HUDEP-2 (cell line): ENCODE measurements at regions not wholly inside any gene's neighbourhood (a gene's known extent, or its start where the extent isn't known, plus 50 kb on each side); places are given as distances from the start of the nearest gene placed in this dataset.

ENCODE experiments used
- DNase-seq, 76 experiments: peaks; one replicate each; lab custom pipeline; 2025; ENCODE audit not compliant: unreplicated experiment in 76 of 76; lab: John Stamatoyannopoulos, UW

GRCh38 chr1:194517567-194517966 lies 1331.2 kb upstream of the B3GALT2 start:
- peak in 41 of 76 experiments; percentile 2 to 85 (median 38) for DNase-seq

GRCh38 chr1:194515916-194516315 lies 1329.5 kb upstream of the B3GALT2 start:
- no peak for DNase-seq

GRCh38 chr1:194512957-194513356 lies 1326.5 kb upstream of the B3GALT2 start:
- DNase-seq, result no peak

- no peak for DNase-seq
These were observed 1325.9 kb upstream of the B3GALT2 start for GRCh38 chr1:194512345-194512744.

GRCh38 chr1:194503209-194503608 lies 1316.8 kb upstream of the B3GALT2 start:
- no peak for DNase-seq

- no peak for DNase-seq
These were observed 1309.0 kb upstream of the B3GALT2 start for GRCh38 chr1:194495434-194495833.

GRCh38 chr1:194487172-194487571 lies 1300.8 kb upstream of the B3GALT2 start:
- no peak for DNase-seq

GRCh38 chr1:194485432-194485831 lies 1299.0 kb upstream of the B3GALT2 start:
- DNase-seq, result no peak

GRCh38 chr1:194478731-194479130 lies 1292.3 kb upstream of the B3GALT2 start:
- no peak for DNase-seq

GRCh38 chr1:194477908-194478307 lies 1291.5 kb upstream of the B3GALT2 start:
- DNase-seq, result no peak

- DNase-seq, result no peak
These were observed 1290.5 kb upstream of the B3GALT2 start for GRCh38 chr1:194476872-194477271.

GRCh38 chr1:194476351-194476750 lies 1289.9 kb upstream of the B3GALT2 start:
- DNase-seq, result no peak

- DNase-seq, result no peak
These were observed 1288.3 kb upstream of the B3GALT2 start for GRCh38 chr1:194474701-194475100.

GRCh38 chr1:194473766-194474165 lies 1287.4 kb upstream of the B3GALT2 start:
- DNase-seq, result no peak

GRCh38 chr1:194469282-194469681 lies 1282.9 kb upstream of the B3GALT2 start:
- no peak for DNase-seq

- DNase-seq, result no peak
These were observed 1280.3 kb upstream of the B3GALT2 start for GRCh38 chr1:194466706-194467105.

- DNase-seq, result no peak
These were observed 1261.2 kb upstream of the B3GALT2 start for GRCh38 chr1:194447636-194448035.

GRCh38 chr1:194445244-194445643 lies 1258.8 kb upstream of the B3GALT2 start:
- no peak for DNase-seq

- no peak for DNase-seq
These were observed 1256.6 kb upstream of the B3GALT2 start for GRCh38 chr1:194442901-194443575.

- DNase-seq, result no peak
These were observed 1250.7 kb upstream of the B3GALT2 start for GRCh38 chr1:194437135-194437534.

- DNase-seq, result no peak
These were observed 1244.7 kb upstream of the B3GALT2 start for GRCh38 chr1:194431121-194431520.

- no peak for DNase-seq
These were observed 1234.3 kb upstream of the B3GALT2 start for GRCh38 chr1:194420706-194421105.

GRCh38 chr1:194419721-194420120 lies 1233.3 kb upstream of the B3GALT2 start:
- no peak for DNase-seq
